Epithelial cell of proximal tubule (primary cell): ENCODE measurements at regions not wholly inside any gene's neighbourhood (a gene's known extent, or its start where the extent isn't known, plus 50 kb on each side); places are given as distances from the start of the nearest gene placed in this dataset.

ENCODE experiments used
- DNase-seq: peaks from one replicate; pipeline ENCODE4 v3.0.0-alpha.2; 2011; ENCODE audit warnings: low read depth
- H3K4me3 ChIP-seq: 2 replicates; pipeline ENCODE4 v1.5.1; 2011; ENCODE audit warnings: low read depth, mild to moderate bottlenecking, low read length
- CTCF ChIP-seq: conservative IDR thresholded peaks from 2 replicates; pipeline ENCODE4 v1.5.1; 2012; ENCODE audit warnings: low read depth, mild to moderate bottlenecking, low read length

- no peak overlapping the region for H3K4me3 ChIP-seq
- no peak for TF ChIP-seq CTCF
- DNase-seq, result no peak
Observed at GRCh38 chr3:5657106-5657505, 469.6 kb downstream of the EDEM1 start.

- TF ChIP-seq CTCF, result no peak
- no peak for DNase-seq
- no peak overlapping the region for H3K4me3 ChIP-seq
Observed at GRCh38 chr3:5663601-5664000, 476.1 kb downstream of the EDEM1 start.

- no peak overlapping the region for H3K4me3 ChIP-seq
- no peak for DNase-seq
- TF ChIP-seq CTCF, result no peak
Observed at GRCh38 chr3:5666455-5666854, 478.9 kb downstream of the EDEM1 start.

GRCh38 chr3:5673521-5673920 lies 486.0 kb downstream of the EDEM1 start:
- TF ChIP-seq CTCF, result no peak

GRCh38 chr3:5675319-5675718 lies 487.8 kb downstream of the EDEM1 start:
- TF ChIP-seq CTCF, result no peak
- H3K4me3 ChIP-seq, result no peak overlapping the region
- DNase-seq, result no peak

More at GRCh38 chr3:5673521-5673920, 486.0 kb downstream of the EDEM1 start:
- DNase-seq, result no peak
- H3K4me3 ChIP-seq, result no peak overlapping the region

GRCh38 chr3:5677555-5677954 lies 490.0 kb downstream of the EDEM1 start:
- no peak for TF ChIP-seq CTCF
- DNase-seq, result no peak
- H3K4me3 ChIP-seq, result no peak overlapping the region

- no peak for TF ChIP-seq CTCF
- no peak for DNase-seq
- H3K4me3 ChIP-seq, result no peak overlapping the region
Observed at GRCh38 chr3:5678248-5678647, 490.7 kb downstream of the EDEM1 start.
